SH-SY5Y (cell line): ENCODE measurements at regions not wholly inside any gene's neighbourhood (a gene's known extent, or its start where the extent isn't known, plus 50 kb on each side); places are given as distances from the start of the nearest gene placed in this dataset.

Experiments used
- GATA2 ChIP-seq: IDR thresholded peaks from 2 replicates; pipeline ENCODE4 v1.6.1; 2011; ENCODE audit warnings: mild to moderate bottlenecking, low read depth, low read length
- GATA3 ChIP-seq: IDR thresholded peaks from 2 replicates; pipeline ENCODE4 v1.6.1; 2011; ENCODE audit warnings: low read depth, mild to moderate bottlenecking, low read length, moderate library complexity

- TF ChIP-seq GATA2 (no peak), GATA3 (no peak)
These were observed 403.2 kb downstream of the ZIC1 start for GRCh38 chr3:147812186-147812911.

GRCh38 chr3:147813256-147813655 is 404.1 kb downstream of the ZIC1 start:
- no peak for TF ChIP-seq GATA2
- TF ChIP-seq GATA3, result no peak

- TF ChIP-seq GATA2 (no peak), GATA3 (no peak)
These were observed 407.6 kb downstream of the ZIC1 start for GRCh38 chr3:147816752-147817151.

DNA sequence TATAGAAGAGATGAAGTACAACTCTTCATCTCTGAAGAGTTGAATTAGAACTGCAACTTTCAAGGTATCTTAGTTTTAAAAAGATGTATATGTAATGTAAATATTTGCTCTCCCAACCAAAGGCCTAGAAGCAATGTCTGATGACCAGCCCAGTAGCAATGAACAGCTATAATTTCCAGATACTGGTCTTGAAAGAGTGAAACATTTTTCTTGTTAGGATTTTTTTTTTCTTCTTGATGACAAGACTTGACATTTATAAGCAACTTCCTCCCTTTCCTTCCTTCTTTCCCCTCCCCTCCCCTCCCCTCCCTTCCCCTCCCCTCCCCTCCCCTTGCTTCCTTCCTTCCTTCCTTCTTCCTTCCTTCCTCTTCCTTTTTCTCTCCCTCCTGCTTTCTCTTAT is 423.4 kb downstream of the ZIC1 start:
- TF ChIP-seq GATA2 (no peak), GATA3 (no peak)

DNA sequence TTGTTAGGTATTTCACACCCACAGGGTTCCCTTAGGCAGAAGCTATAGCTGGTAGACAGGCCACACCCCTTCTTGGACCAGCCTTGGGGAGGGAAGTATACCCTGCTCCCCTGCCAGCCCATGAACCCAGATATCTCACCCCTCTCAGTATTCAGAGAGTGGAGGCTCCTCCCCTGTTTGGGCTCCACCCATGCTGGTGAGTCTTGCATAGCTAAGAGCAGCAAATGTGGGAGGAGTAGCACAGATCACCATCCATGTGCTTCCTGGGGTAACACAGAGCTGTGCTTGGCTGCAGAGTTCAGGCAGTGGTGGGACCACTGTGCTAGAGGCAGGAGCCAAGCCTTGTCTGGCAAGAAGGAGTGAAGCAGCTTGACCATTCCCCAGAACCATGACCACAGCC is 427.2 kb downstream of the ZIC1 start:
- TF ChIP-seq GATA3 (no peak), GATA2 (no peak)

GRCh38 chr3:147838652-147839051 is 429.5 kb downstream of the ZIC1 start:
- TF ChIP-seq GATA2, result no peak
- no peak for TF ChIP-seq GATA3

GRCh38 chr3:147843331-147843730 is 434.2 kb downstream of the ZIC1 start:
- no peak for TF ChIP-seq GATA3
- no peak for TF ChIP-seq GATA2

DNA sequence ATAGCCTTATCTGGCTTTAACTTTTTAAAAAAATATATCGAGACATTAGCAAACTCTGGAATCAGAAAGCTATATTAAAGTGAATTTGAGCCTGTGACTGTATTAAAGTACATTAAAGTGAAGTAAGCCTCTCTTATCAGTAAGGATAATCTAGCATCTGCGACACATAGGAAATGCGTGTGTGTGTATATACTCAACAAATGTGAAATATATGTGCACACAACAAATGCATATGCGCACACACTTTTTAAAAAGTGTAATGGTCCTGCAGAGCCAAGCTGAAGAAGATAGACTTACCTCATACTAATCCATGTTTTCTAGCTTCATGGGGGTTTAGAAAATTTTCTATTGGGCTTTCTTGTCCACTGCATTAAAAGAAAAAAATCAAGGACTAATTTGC is 437.1 kb downstream of the ZIC1 start:
- TF ChIP-seq GATA2 (no peak), GATA3 (no peak)

GRCh38 chr3:147846854-147847478 is 437.8 kb downstream of the ZIC1 start:
- no peak for TF ChIP-seq GATA2
- TF ChIP-seq GATA3, result no peak

GRCh38 chr3:147851062-147851461 is 441.9 kb downstream of the ZIC1 start:
- TF ChIP-seq GATA3 (no peak), GATA2 (no peak)

GRCh38 chr3:147854542-147854941 is 445.4 kb downstream of the ZIC1 start:
- TF ChIP-seq GATA2, result no peak
- TF ChIP-seq GATA3, result no peak

DNA sequence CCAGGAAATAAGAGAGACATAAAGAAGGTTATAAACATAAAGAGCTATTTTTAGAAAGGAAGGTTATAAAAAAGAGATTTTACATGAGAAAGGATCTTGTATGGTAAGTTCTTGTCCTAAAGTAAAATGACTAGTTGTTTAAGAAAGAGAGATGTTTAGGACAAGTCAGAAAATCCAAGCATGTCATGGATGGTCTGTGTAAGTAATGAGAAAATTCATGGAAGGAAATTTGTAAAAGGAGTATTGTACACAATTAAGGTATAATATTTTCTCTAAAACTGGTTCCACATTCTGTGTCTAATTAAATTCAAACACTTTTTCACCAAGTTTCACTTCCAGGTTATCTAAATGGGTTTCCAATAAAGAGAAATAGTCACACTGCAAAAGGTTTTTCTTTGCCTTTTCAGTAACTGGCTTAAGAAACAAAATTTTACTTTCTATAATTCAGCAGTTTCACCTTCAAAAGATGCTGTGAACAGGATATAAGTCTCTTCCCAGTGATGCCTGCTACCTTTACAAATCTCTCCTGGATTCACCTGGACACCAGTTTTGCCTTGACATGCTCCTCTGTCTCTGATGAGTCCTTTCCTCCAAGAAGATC is 455.7 kb downstream of the ZIC1 start:
- no peak for TF ChIP-seq GATA2
- no peak for TF ChIP-seq GATA3

DNA sequence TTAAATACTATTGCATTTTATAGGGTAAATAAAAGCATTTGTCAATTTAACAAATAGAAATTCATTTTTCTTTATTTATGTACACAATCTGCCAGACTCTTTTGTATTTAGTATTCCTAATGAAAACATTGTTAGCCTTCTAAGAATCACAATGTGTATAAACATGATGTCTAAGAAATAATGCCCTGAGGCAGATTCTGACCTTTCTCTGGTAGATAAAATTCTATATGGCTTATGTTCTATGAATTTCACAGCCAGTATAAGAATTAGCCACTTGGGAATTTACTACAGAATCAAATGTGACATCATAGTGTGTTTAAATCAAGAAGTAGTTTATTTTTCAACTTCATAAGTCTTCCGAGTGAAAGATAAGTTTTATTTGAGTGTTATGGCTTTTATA is 457.4 kb downstream of the ZIC1 start:
- no peak for TF ChIP-seq GATA3
- no peak for TF ChIP-seq GATA2

- TF ChIP-seq GATA2 (no peak), GATA3 (no peak)
These were observed 463.4 kb downstream of the ZIC1 start for GRCh38 chr3:147872568-147872967.

DNA sequence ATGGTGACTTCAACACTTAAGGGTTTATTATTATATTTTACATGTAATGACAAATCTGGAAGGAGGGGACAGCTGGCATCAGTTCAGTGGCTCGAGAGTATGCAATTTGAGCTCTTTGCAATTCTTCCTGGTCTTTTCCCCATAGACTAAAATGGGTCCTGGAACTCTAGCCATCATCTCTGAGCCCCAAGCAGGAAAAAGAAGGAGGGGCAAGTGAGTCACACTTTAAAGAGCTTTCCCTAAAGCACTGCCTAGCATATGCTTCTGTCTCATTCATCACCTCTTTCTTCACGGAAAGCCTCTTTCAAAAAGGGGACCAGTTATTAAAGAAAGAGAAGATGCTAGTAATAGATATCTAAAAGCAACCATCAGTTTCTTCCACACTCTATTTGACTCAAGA is 466.3 kb downstream of the ZIC1 start:
- no peak for TF ChIP-seq GATA2

DNA sequence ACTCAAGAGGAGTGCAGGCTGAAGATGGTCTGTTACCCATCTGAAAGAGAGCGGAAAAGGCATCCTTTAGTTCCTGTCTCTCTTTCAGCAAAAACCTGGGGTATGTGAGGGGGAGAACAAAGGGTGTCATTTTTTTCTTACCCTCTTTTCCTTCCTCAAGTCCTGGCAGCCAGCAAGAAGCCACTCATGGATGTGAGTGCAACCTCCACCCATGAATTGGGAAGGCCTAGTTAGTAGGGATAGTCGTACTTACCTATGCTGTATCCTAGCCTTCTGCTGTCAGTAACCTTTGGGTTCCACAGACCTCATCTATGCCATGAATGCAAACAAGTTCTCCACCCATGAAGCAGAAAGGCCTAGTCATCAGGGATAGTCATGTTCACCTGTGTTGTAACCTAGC is 472.8 kb downstream of the ZIC1 start:
- TF ChIP-seq GATA2, result no peak
- TF ChIP-seq GATA3, result no peak
